ENCODE measurements at regions not wholly inside any gene's neighbourhood (a gene's known extent, or its start where the extent isn't known, plus 50 kb on each side); places are given as distances from the start of the nearest gene placed in this dataset.
"Not testable (repeated sequence)": the region's sequence is repeated elsewhere in the genome, so short reads cannot be mapped to it uniquely, and the experiment has no call there.

GRCh38 chr6:939526-940252, 246.8 kb upstream of the EXOC2 start:
- Mint-ChIP-seq H3K36me3 (no peaks in the 10 kb centered on the region), H3K4me3 (no peak overlapping the region), H3K27me3 (peaks cover 4 to 32% (median 13%) of the 10 kb centered on the region in 5 donors), H3K27ac (no peak overlapping the region), H3K9me3 (peaks cover 0 to 2% (median 0%) of the 10 kb centered on the region in 11 donors), H3K4me1 (no peaks in the 10 kb centered on the region)
- POLR2A ChIA-PET, result no interaction called here
- DNase-seq (no peak), ATAC-seq (no peak)
- no peak overlapping the region for H3K4me3 ChIP-seq (ENCODE audit: low read length)
- H3K36me3 ChIP-seq (ENCODE audit: control insufficient read depth in 2 of 3, insufficient read depth in 3 of 3, low read length in 3 of 3), result no peaks in the 10 kb centered on the region
- CTCF ChIA-PET, result no interaction called here
- no peak overlapping the region for H3K27ac ChIP-seq (ENCODE audit: low read depth, low read length)
- no peaks in the 10 kb centered on the region for H3K4me1 ChIP-seq (ENCODE audit: control insufficient read depth in 2 of 2, insufficient read depth in 2 of 2, low read length in 2 of 2)
- H3K27me3 ChIP-seq (ENCODE audit: control insufficient read depth in 2 of 2, insufficient read depth in 2 of 2, low read length in 2 of 2), result no peaks in the 10 kb centered on the region
- H3K9me3 ChIP-seq (ENCODE audit: control insufficient read depth in 2 of 3, low read length in 3 of 3), result no peaks in the 10 kb centered on the region
- intact Hi-C loops (cut with micrococcal nuclease), result no loop called here

GRCh38 chr6:938916-939315, 246.0 kb upstream of the EXOC2 start:
- POLR2A ChIA-PET, result no interaction called here
- Histone ChIP-seq H3K9me3 (ENCODE audit: control insufficient read depth in 2 of 3, low read length in 3 of 3) (no peaks in the 10 kb centered on the region), H3K36me3 (ENCODE audit: control insufficient read depth in 2 of 3, insufficient read depth in 3 of 3, low read length in 3 of 3) (no peaks in the 10 kb centered on the region), H3K27ac (ENCODE audit: low read depth, low read length) (no peak overlapping the region), H3K27me3 (ENCODE audit: control insufficient read depth in 2 of 2, insufficient read depth in 2 of 2, low read length in 2 of 2) (no peaks in the 10 kb centered on the region), H3K4me3 (ENCODE audit: low read length) (no peak overlapping the region), H3K4me1 (ENCODE audit: control insufficient read depth in 2 of 2, insufficient read depth in 2 of 2, low read length in 2 of 2) (no peaks in the 10 kb centered on the region)
- H3K4me3 Mint-ChIP-seq, result no peak overlapping the region
- DNase-seq, result no peak
- H3K36me3 Mint-ChIP-seq, result no peaks in the 10 kb centered on the region
- CTCF ChIA-PET, result no interaction called here
- H3K4me1 Mint-ChIP-seq, result no peaks in the 10 kb centered on the region
- H3K27me3 Mint-ChIP-seq, result peaks cover 4 to 34% (median 13%) of the 10 kb centered on the region in 5 donors
- no peak overlapping the region for H3K27ac Mint-ChIP-seq
- ATAC-seq, result no peak
- no peaks in the 10 kb centered on the region for H3K9me3 Mint-ChIP-seq
- intact Hi-C loops (cut with micrococcal nuclease), result no loop called here

- H3K27ac ChIP-seq (ENCODE audit: low read depth, low read length), result no peak overlapping the region
- intact Hi-C loops (cut with micrococcal nuclease), result no loop called here
- ATAC-seq (no peak), DNase-seq (no peak)
- peaks cover 4 to 34% (median 13%) of the 10 kb centered on the region in 5 donors for H3K27me3 Mint-ChIP-seq
- H3K4me3 ChIP-seq (ENCODE audit: low read length), result no peak overlapping the region
- no peaks in the 10 kb centered on the region for H3K36me3 ChIP-seq (ENCODE audit: control insufficient read depth in 2 of 3, insufficient read depth in 3 of 3, low read length in 3 of 3)
- no peaks in the 10 kb centered on the region for H3K36me3 Mint-ChIP-seq
- no peaks in the 10 kb centered on the region for H3K9me3 ChIP-seq (ENCODE audit: control insufficient read depth in 2 of 3, low read length in 3 of 3)
- ChIA-PET CTCF (no interaction called here), POLR2A (no interaction called here)
- H3K9me3 Mint-ChIP-seq, result no peaks in the 10 kb centered on the region
- no peaks in the 10 kb centered on the region for H3K4me1 Mint-ChIP-seq
- no peaks in the 10 kb centered on the region for H3K27me3 ChIP-seq (ENCODE audit: control insufficient read depth in 2 of 2, insufficient read depth in 2 of 2, low read length in 2 of 2)
- H3K4me1 ChIP-seq (ENCODE audit: control insufficient read depth in 2 of 2, insufficient read depth in 2 of 2, low read length in 2 of 2), result no peaks in the 10 kb centered on the region
- H3K27ac Mint-ChIP-seq, result no peak overlapping the region
- H3K4me3 Mint-ChIP-seq, result no peak overlapping the region
These were observed 245.4 kb upstream of the EXOC2 start for GRCh38 chr6:938271-938905.

GRCh38 chr6:935582-935981, 242.6 kb upstream of the EXOC2 start:
- Histone ChIP-seq H3K36me3 (ENCODE audit: control insufficient read depth in 2 of 3, insufficient read depth in 3 of 3, low read length in 3 of 3) (no peaks in the 10 kb centered on the region), H3K27ac (ENCODE audit: low read depth, low read length) (no peak overlapping the region), H3K27me3 (ENCODE audit: control insufficient read depth in 2 of 2, insufficient read depth in 2 of 2, low read length in 2 of 2) (no peaks in the 10 kb centered on the region), H3K4me3 (ENCODE audit: low read length) (no peak overlapping the region), H3K9me3 (ENCODE audit: control insufficient read depth in 2 of 3, low read length in 3 of 3) (no peaks in the 10 kb centered on the region), H3K4me1 (ENCODE audit: control insufficient read depth in 2 of 2, insufficient read depth in 2 of 2, low read length in 2 of 2) (no peaks in the 10 kb centered on the region)
- Mint-ChIP-seq H3K9me3 (peaks cover 0 to 2% (median 0%) of the 10 kb centered on the region in 11 donors), H3K27ac (no peak overlapping the region), H3K27me3 (peaks cover 2 to 32% (median 13%) of the 10 kb centered on the region in 5 donors), H3K4me3 (no peak overlapping the region), H3K36me3 (no peaks in the 10 kb centered on the region), H3K4me1 (no peaks in the 10 kb centered on the region)
- ChIA-PET CTCF (no interaction called here), POLR2A (no interaction called here)
- DNase-seq (no peak), ATAC-seq (no peak)
- intact Hi-C loops (cut with micrococcal nuclease), result no loop called here

GRCh38 chr6:934686-935085, 241.7 kb upstream of the EXOC2 start:
- Mint-ChIP-seq H3K36me3 (no peaks in the 10 kb centered on the region), H3K9me3 (peaks cover 0 to 2% (median 0%) of the 10 kb centered on the region in 11 donors), H3K27me3 (peaks cover 2 to 27% (median 8%) of the 10 kb centered on the region in 5 donors), H3K4me1 (no peaks in the 10 kb centered on the region), H3K4me3 (no peak overlapping the region), H3K27ac (no peak overlapping the region)
- Histone ChIP-seq H3K9me3 (ENCODE audit: control insufficient read depth in 2 of 3, low read length in 3 of 3) (no peaks in the 10 kb centered on the region), H3K4me1 (ENCODE audit: control insufficient read depth in 2 of 2, insufficient read depth in 2 of 2, low read length in 2 of 2) (no peaks in the 10 kb centered on the region), H3K4me3 (ENCODE audit: low read length) (no peak overlapping the region), H3K27me3 (ENCODE audit: control insufficient read depth in 2 of 2, insufficient read depth in 2 of 2, low read length in 2 of 2) (no peaks in the 10 kb centered on the region), H3K36me3 (ENCODE audit: control insufficient read depth in 2 of 3, insufficient read depth in 3 of 3, low read length in 3 of 3) (no peaks in the 10 kb centered on the region), H3K27ac (ENCODE audit: low read depth, low read length) (no peak overlapping the region)
- ATAC-seq (no peak), DNase-seq (no peak)
- CTCF ChIA-PET, result no interaction called here
- POLR2A ChIA-PET, result no interaction called here
- intact Hi-C loops (cut with micrococcal nuclease), result no loop called here

GRCh38 chr6:931919-932318, 239.0 kb upstream of the EXOC2 start:
- POLR2A ChIA-PET; H3K27me3 ChIP-seq (ENCODE audit: control insufficient read depth in 2 of 2, insufficient read depth in 2 of 2, low read length in 2 of 2); H3K4me3 Mint-ChIP-seq; H3K4me1 ChIP-seq (ENCODE audit: control insufficient read depth in 2 of 2, insufficient read depth in 2 of 2, low read length in 2 of 2); H3K27ac ChIP-seq (ENCODE audit: low read depth, low read length); H3K36me3 ChIP-seq (ENCODE audit: control insufficient read depth in 2 of 3, insufficient read depth in 3 of 3, low read length in 3 of 3); H3K4me1 Mint-ChIP-seq; intact Hi-C loops (cut with micrococcal nuclease); H3K9me3 ChIP-seq (ENCODE audit: control insufficient read depth in 2 of 3, low read length in 3 of 3); H3K4me3 ChIP-seq (ENCODE audit: low read length); H3K36me3 Mint-ChIP-seq; H3K27ac Mint-ChIP-seq; ATAC-seq; DNase-seq: not testable (repeated sequence)
- peaks cover 0 to 19% (median 16%) of the 10 kb centered on the region in 5 donors for H3K27me3 Mint-ChIP-seq
- peaks cover 0 to 10% (median 6%) of the 10 kb centered on the region in 11 donors for H3K9me3 Mint-ChIP-seq
- CTCF ChIA-PET, result interaction anchor here (0.6 kb wide), 1 partner anchor 577 kb away, joined by 5 read pairs; no protein-coding TSS in a partner anchor

GRCh38 chr6:927157-927556, 234.2 kb upstream of the EXOC2 start:
- Mint-ChIP-seq H3K4me3 (no peak overlapping the region), H3K27me3 (peaks cover 0 to 44% (median 38%) of the 10 kb centered on the region in 5 donors), H3K36me3 (peaks cover 0 to 8% (median 3%) of the 10 kb centered on the region in 5 donors), H3K4me1 (no peaks in the 10 kb centered on the region), H3K9me3 (peaks cover 3 to 29% (median 10%) of the 10 kb centered on the region in 11 donors), H3K27ac (no peak overlapping the region)
- H3K27ac ChIP-seq (ENCODE audit: low read depth, low read length), result no peak overlapping the region
- no peaks in the 10 kb centered on the region for H3K27me3 ChIP-seq (ENCODE audit: control insufficient read depth in 2 of 2, insufficient read depth in 2 of 2, low read length in 2 of 2)
- intact Hi-C loops (cut with micrococcal nuclease), result no loop called here
- no peaks in the 10 kb centered on the region for H3K9me3 ChIP-seq (ENCODE audit: control insufficient read depth in 2 of 3, low read length in 3 of 3)
- DNase-seq (no peak), ATAC-seq (no peak)
- no peaks in the 10 kb centered on the region for H3K4me1 ChIP-seq (ENCODE audit: control insufficient read depth in 2 of 2, insufficient read depth in 2 of 2, low read length in 2 of 2)
- ChIA-PET CTCF (no interaction called here), POLR2A (no interaction called here)
- H3K4me3 ChIP-seq (ENCODE audit: low read length), result no peak overlapping the region
- H3K36me3 ChIP-seq (ENCODE audit: control insufficient read depth in 2 of 3, insufficient read depth in 3 of 3, low read length in 3 of 3), result no peaks in the 10 kb centered on the region
